Activated CD4-positive, alpha-beta T cell treated with anti-CD3 and anti-CD28 coated beads, Interleukin-2, amount 10 ng/mL, durations not matched to agents 24 days and 14 days (primary cell): ENCODE measurements at regions not wholly inside any gene's neighbourhood (a gene's known extent, or its start where the extent isn't known, plus 50 kb on each side); places are given as distances from the start of the nearest gene placed in this dataset.
"Not testable (repeated sequence)": the region's sequence is repeated elsewhere in the genome, so short reads cannot be mapped to it uniquely, and the experiment has no call there.

ENCODE experiments used
- DNase-seq: peaks from one replicate; pipeline ENCODE4 v3.0.0; 2022
- H3K27ac Mint-ChIP-seq: one replicate; pipeline ENCODE4 v1.8.0; 2022; ENCODE audit warnings: mild to moderate bottlenecking, mixed read lengths
- H3K27me3 Mint-ChIP-seq: one replicate; pipeline ENCODE4 v1.8.0; 2022; ENCODE audit warnings: mixed read lengths
- H3K36me3 Mint-ChIP-seq: one replicate; pipeline ENCODE4 v1.8.0; 2022; ENCODE audit warnings: low read depth, mild to moderate bottlenecking, mixed read lengths
- H3K4me1 Mint-ChIP-seq: one replicate; pipeline ENCODE4 v1.8.0; 2021; ENCODE audit warnings: mixed read lengths
- H3K4me3 Mint-ChIP-seq: one replicate; pipeline ENCODE4 v1.8.0; 2022; ENCODE audit warnings: mild to moderate bottlenecking, moderate library complexity, mixed read lengths
- H3K9me3 Mint-ChIP-seq: one replicate; pipeline ENCODE4 v1.8.0; 2021; ENCODE audit warnings: mixed read lengths
- intact Hi-C: fragments of 100-400 bp; cut with micrococcal nuclease; formaldehyde crosslinking; loops from one replicate; pipeline ENCODE4 v1.15.1; 2023

DNA sequence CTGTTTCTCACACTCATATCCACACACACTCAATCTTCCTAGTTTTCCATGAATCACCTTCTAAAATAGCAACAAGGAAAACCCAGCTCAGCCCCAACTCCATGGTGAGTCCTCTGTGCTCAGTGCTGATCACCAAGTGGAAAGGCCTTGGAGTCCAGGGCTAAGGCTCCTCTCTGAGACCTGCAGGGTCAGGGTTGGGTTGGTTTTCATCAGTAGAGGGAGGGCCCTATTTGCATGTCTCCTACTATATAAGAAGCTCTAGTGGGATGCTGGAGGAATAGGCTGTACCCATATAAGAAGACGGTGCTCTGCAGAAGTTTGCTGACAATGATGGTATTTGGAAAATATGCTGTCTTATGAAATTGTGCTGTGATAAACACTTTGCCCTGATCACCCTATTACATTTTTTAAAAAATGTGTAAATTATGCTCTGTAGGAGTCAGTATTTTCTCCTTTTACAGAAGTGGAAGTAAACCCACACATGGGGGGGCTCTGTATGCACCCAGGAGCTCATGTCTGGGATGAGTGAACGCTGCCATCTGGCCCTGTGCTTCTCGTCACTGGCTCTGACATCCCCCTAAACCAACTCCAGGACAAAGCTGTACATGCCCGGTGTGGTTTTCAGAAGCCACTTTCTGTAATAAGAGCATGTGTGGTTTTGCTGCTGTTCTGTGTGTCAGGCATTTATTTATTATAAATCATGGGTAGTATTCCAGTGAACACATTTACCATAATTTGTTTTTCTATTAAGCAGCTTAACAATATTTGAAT is 536.3 kb downstream of the TMEM121 start:
- intact Hi-C loops = loop anchor here (5.0 kb wide), 1 partner anchor 50 kb away; no protein-coding TSS in a partner anchor
- H3K27ac Mint-ChIP-seq = no peak overlapping the region
- no peak overlapping the region for H3K4me3 Mint-ChIP-seq
- H3K9me3 Mint-ChIP-seq = no peaks in the 10 kb centered on the region
- H3K4me1 Mint-ChIP-seq = peaks cover 13% of the 10 kb centered on the region
- no peaks in the 10 kb centered on the region for H3K36me3 Mint-ChIP-seq
- H3K27me3 Mint-ChIP-seq = peaks cover 37% of the 10 kb centered on the region
- DNase-seq = no peak

DNA sequence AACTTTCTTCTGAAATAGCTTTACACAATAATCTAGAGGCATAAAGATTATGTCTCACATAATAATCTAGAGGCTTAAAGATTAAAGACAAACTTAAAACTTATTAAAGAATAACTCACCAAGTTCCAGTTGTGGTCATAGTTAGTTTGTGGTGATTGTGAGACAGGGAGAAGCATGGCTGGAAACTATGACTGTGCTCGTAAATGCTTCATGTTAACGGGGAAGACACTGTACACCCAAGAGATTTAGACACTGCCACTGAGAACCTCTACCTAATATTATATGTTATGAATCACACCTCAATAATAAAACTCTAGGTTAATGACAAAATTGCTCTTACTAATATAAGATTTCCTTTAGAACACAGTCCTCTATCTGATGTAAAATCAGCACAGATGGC is 541.6 kb downstream of the TMEM121 start:
- no peak overlapping the region for H3K27ac Mint-ChIP-seq
- DNase-seq = no peak
- H3K4me3 Mint-ChIP-seq = no peak overlapping the region
- peaks cover 10% of the 10 kb centered on the region for H3K4me1 Mint-ChIP-seq
- peaks cover 24% of the 10 kb centered on the region for H3K27me3 Mint-ChIP-seq
- intact Hi-C loops = no loop called here
- no peaks in the 10 kb centered on the region for H3K36me3 Mint-ChIP-seq
- no peaks in the 10 kb centered on the region for H3K9me3 Mint-ChIP-seq

DNA sequence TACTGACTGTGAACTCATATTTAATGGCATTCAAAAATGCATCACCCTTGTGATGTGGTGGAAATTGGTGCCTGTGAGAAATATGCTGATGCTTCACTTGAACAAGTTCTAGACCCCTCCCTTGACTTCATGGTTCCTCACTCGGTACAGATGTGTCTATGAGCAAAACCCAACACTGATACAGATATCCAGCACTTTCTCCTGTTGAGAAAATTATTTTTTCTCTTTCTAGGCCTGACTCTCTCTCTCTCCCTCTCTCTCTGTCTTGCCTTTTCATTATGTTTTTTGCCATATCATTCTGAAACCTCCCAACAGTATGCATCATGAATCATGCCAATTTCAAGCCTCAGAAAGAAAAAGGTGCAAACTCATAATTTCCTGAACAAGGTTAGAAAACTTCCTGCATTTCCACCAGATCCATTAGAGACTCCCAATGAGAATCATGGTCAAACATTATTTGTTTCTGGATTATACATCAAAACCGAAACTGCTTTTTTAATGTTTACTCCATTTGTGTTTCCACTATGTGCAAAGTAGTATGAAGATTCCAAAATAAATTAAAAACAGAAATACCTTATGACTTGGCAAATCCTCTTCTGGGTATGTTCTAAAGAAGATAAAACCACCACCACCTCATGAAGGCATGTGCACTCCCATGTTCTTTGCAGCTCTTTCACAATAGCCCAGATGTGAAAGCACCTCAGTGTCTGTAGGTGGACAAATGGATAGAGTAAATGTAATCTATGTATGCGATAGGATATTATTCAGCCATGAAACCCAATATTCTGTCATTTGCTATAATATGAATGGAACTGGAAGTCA is 543.6 kb downstream of the TMEM121 start:
- Mint-ChIP-seq H3K4me1 (peaks cover 10% of the 10 kb centered on the region), H3K4me3 (no peak overlapping the region), H3K27me3 (peaks cover 19% of the 10 kb centered on the region), H3K27ac (peak overlapping the region; percentile 76), H3K9me3 (no peaks in the 10 kb centered on the region), H3K36me3 (no peaks in the 10 kb centered on the region)
- intact Hi-C loops = no loop called here
- DNase-seq = no peak

DNA sequence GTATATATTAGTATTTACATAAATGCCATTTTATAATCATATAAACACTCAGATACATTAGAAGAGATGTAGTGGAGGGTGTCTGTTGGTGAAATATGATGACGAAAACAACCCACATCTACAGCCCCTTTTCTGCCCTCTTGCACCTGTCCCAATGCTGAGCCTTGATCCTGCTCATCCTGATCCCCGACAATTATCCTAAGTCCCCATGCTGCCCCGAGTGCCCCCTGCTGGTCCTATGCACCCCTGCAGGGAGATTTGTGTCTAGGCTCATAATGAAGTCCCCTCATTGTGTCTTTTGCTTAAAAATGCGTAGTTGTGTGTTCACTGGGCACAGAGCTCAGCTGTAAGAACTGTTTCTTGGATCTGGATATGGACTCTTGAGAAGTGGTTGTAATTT is 554.5 kb downstream of the TMEM121 start:
- Mint-ChIP-seq H3K4me1 (peaks cover 4% of the 10 kb centered on the region), H3K27me3 (peaks cover 54% of the 10 kb centered on the region), H3K36me3 (no peaks in the 10 kb centered on the region), H3K27ac (no peak overlapping the region), H3K4me3 (no peak overlapping the region), H3K9me3 (peaks cover 3% of the 10 kb centered on the region)
- no peak for DNase-seq
- intact Hi-C loops = no loop called here

DNA sequence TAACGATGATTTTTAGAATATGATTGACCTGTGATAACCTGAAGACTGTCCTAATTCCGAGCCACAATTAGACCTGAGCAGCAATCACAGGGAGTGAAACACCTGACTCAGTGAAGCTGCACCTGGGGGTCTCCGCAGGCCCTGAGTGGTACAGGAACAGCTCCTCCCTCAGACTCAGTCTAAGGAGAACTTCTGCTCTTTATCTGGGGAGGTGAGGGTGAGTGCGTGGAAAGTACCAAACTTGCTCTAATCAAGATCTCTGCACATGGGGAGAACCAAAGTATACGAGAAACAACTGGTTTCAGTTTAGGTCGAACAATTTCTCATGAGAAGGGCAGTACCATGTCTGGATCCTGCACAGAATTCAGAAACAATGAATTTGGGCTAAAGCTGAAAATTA is 555.3 kb downstream of the TMEM121 start:
- intact Hi-C loops, H3K27ac Mint-ChIP-seq, H3K36me3 Mint-ChIP-seq, DNase-seq, H3K4me3 Mint-ChIP-seq, H3K9me3 Mint-ChIP-seq: not testable (repeated sequence)
- Mint-ChIP-seq H3K4me1 (peaks cover 12% of the 10 kb centered on the region), H3K27me3 (peaks cover 53% of the 10 kb centered on the region)

DNA sequence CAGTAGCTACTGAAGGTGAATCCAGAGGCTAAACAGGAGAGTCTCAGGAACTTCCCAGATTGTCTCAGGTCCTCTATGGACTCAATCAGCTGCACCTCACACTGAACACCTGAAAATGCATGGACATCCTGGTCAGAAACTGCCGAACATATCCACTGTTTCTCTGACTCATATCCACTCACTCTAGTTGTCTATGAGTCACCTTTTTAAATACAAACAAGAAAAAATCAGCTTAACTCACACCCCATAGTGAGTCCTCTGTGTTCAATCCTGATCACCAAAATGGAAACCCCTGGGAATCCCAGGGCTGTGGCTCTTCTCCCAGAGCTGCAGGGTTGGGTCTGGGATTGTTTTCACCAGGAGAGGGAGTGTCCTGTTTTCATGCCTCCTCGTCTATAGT is 556.7 kb downstream of the TMEM121 start:
- DNase-seq = no peak
- no peak overlapping the region for H3K4me3 Mint-ChIP-seq
- peaks cover 21% of the 10 kb centered on the region for H3K4me1 Mint-ChIP-seq
- intact Hi-C loops = no loop called here
- no peaks in the 10 kb centered on the region for H3K36me3 Mint-ChIP-seq
- H3K9me3 Mint-ChIP-seq = no peaks in the 10 kb centered on the region
- no peak overlapping the region for H3K27ac Mint-ChIP-seq
- H3K27me3 Mint-ChIP-seq = peaks cover 43% of the 10 kb centered on the region

DNA sequence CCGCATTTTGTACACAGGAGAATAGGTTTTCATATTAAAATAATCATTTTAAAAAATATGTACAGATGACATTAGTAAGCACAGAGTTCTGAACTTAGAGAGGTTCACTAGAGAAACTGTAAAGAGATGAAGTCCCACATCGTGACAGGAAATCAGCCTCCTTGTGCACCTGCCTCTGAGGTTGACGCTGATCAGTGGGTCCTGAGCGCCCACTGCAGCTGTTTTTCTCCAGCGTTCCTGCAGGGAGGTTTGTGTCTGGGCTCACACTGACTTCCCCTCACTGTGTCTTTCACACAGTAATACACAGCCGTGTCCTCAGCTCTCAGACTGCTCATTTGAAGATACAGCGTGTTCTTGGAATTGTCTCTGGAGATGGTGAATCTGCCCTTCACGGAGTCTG is 561.5 kb downstream of the TMEM121 start:
- Mint-ChIP-seq H3K4me1 (peaks cover 28% of the 10 kb centered on the region), H3K9me3 (no peaks in the 10 kb centered on the region), H3K36me3 (no peaks in the 10 kb centered on the region), H3K4me3 (no peak overlapping the region), H3K27ac (no peak overlapping the region), H3K27me3 (peaks cover 16% of the 10 kb centered on the region)
- DNase-seq = peak; percentile 58
- intact Hi-C loops = no loop called here

DNA sequence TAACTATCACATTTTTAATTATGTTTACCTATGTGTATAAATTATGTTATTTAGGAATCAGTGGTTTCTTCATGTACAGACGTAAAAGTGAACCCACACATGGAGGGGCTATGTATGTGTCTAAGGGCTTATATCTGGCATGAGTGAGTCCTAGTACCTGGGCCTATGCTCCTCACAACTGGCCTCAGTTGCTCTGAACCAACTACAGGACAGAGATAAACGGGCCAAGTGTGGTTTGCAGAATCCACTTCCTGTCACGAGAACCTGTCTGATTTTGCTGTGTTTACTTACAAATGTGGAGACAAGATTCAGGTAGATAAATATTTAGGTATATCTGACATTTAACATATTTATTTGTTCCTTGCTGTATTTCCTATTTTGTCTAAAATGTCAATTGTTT is 562.5 kb downstream of the TMEM121 start:
- intact Hi-C loops, H3K27ac Mint-ChIP-seq, DNase-seq, H3K36me3 Mint-ChIP-seq, H3K4me3 Mint-ChIP-seq, H3K9me3 Mint-ChIP-seq: not testable (repeated sequence)
- Mint-ChIP-seq H3K27me3 (peaks cover 16% of the 10 kb centered on the region), H3K4me1 (peaks cover 23% of the 10 kb centered on the region)

DNA sequence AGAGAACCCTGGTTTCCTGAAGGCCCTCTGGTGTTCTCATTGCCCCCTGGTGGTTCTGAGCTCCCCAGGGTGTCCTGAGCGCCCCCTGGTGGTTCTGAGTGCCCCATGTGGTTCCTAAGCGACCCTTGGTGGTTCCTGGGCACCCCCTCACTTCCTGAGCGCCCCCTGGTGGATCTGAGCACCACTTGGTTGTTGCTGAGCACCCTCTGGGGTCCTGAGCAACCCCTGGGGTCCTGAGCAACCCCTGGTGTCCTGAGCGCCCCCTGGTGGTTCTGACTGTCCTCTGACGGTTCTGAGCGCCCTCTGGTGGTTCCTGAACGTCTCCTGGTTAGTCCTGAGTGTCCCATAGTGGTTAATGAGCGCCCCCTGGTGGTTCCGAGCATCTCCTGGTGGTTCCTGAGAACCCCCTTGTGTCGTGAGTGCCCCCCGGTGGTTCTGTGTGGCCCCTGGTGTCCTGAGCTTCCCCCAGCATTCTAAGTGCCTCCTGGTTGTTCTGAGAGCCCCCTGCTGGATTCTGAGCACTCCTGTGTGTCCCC is 568.3 kb downstream of the TMEM121 start:
- Mint-ChIP-seq H3K4me1 (no peaks in the 10 kb centered on the region), H3K4me3 (no peak overlapping the region), H3K9me3 (no peaks in the 10 kb centered on the region), H3K27me3 (peaks cover 25% of the 10 kb centered on the region), H3K27ac (no peak overlapping the region), H3K36me3 (no peaks in the 10 kb centered on the region)
- intact Hi-C loops = no loop called here
- peak; percentile 94 for DNase-seq

DNA sequence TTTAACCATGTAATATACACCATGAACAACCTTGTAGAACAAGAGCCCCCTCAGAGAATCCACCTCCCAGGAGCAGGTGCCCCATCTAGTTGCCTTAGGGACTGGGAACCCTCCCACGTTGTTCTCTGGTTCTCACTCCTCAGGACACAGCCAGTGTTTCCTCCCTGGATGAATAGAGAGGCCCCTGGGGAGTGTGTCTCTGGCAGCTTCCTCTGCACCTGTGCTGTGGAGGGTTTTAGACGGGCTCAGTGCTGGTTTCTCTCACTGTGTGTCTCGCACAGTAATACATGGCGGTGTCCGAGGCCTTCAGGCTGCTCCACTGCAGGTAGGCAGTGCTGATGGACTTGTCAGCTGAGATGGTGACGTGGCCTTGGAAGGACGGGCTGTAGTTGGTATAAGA is 581.3 kb downstream of the TMEM121 start:
- Mint-ChIP-seq H3K36me3 (no peaks in the 10 kb centered on the region), H3K9me3 (no peaks in the 10 kb centered on the region), H3K4me1 (no peaks in the 10 kb centered on the region), H3K4me3 (no peak overlapping the region), H3K27ac (no peak overlapping the region), H3K27me3 (peaks cover 52% of the 10 kb centered on the region)
- peak; percentile 47 for DNase-seq
- intact Hi-C loops = no loop called here

DNA sequence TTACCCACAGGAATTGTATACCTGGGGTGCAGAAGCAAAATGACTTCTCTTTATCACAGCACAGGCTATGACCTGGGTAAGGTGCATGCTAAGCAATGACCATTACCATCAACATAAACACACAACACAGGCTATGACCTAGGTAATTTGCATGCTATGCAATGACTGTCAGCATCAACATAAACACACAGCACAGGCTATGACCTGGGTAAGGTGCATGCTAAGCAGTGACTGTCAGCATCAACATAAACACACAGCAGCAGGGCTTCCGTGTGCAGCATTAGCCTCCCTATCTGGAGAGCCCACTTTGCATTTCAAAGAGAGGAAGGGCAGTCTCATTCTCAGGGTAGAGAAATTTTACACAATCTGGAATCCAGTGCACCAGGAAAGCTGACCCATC is 583.0 kb downstream of the TMEM121 start:
- intact Hi-C loops = no loop called here
- no peak overlapping the region for H3K27ac Mint-ChIP-seq
- H3K4me1 Mint-ChIP-seq = no peaks in the 10 kb centered on the region
- peaks cover 43% of the 10 kb centered on the region for H3K27me3 Mint-ChIP-seq
- H3K9me3 Mint-ChIP-seq = no peaks in the 10 kb centered on the region
- no peaks in the 10 kb centered on the region for H3K36me3 Mint-ChIP-seq
- no peak for DNase-seq
- H3K4me3 Mint-ChIP-seq = no peak overlapping the region

DNA sequence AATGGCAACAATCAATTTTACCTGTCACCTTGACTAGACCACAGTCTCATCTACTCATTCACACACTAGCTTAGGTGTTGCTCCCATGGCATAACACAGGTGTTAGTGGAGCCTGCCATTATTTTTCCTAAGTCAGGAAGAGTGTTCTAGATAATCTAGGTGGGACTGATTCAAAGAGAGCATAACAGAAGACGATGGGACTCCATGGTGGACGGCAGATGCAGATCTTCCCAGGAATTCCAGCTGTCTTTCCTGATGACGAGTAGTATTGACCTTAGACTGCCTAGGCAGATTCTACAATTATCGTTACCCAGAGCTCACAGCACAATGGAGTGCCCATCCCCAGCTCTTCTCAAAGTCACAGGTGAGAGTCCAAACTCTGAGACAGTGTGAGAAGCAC is 589.0 kb downstream of the TMEM121 start:
- no peak for DNase-seq
- intact Hi-C loops = no loop called here
- no peak overlapping the region for H3K27ac Mint-ChIP-seq
- H3K9me3 Mint-ChIP-seq = no peaks in the 10 kb centered on the region
- no peaks in the 10 kb centered on the region for H3K36me3 Mint-ChIP-seq
- H3K4me1 Mint-ChIP-seq = peaks cover 16% of the 10 kb centered on the region
- H3K4me3 Mint-ChIP-seq = no peak overlapping the region
- peaks cover 42% of the 10 kb centered on the region for H3K27me3 Mint-ChIP-seq

DNA sequence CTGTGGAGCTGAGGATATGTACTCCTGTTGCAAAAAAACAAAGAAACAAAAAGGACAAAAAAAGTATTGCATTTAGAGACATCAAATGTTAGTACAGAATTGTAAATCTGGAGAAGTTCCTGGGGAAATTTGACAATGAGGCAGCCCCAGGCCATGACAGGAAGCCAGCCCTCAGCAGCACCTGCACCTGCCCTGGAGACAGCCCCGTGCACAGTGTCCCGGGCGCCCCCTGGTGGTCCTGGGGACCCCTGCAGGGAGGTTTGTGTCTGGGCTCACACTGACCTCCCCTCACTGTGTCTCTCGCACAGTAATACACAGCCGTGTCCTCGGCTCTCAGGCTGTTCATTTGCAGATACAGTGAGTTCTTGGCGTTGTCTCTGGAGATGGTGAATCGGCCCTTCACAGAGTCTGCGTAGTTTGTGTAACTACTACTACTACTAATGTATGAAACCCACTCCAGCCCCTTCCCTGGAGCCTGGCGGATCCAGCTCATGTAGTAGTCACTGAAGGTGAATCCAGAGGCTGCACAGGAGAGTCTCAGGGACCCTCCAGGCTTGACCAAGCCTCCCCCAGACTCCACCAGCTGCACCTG is 590.1 kb downstream of the TMEM121 start:
- H3K4me3 Mint-ChIP-seq, H3K27ac Mint-ChIP-seq, H3K36me3 Mint-ChIP-seq, intact Hi-C loops, H3K9me3 Mint-ChIP-seq: not testable (repeated sequence)
- peaks cover 46% of the 10 kb centered on the region for H3K27me3 Mint-ChIP-seq
- peaks cover 16% of the 10 kb centered on the region for H3K4me1 Mint-ChIP-seq
- peak; percentile 77 for DNase-seq

DNA sequence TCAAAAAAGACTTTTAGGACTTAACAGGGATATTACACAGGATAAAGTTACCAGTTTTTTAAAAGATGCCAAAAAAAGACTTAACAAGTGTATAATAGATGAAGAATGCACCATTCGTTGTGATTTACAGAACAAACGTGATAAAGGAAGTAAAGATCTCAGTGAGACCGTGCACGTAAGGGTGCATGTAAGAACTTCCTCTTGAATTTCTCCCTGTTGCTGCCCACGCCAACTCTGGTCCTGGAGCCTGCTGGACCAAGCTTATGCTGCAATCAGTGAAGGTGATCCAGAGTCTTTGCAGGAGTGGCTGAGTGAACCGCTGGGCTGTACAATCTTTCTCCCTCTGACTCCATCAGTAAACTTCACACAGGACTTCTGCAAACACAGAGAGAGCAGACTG is 593.7 kb downstream of the TMEM121 start:
- H3K27me3 Mint-ChIP-seq = peaks cover 70% of the 10 kb centered on the region
- intact Hi-C loops = no loop called here
- DNase-seq = no peak
- H3K4me1 Mint-ChIP-seq = peaks cover 16% of the 10 kb centered on the region
- H3K27ac Mint-ChIP-seq = no peak overlapping the region
- no peaks in the 10 kb centered on the region for H3K36me3 Mint-ChIP-seq
- H3K9me3 Mint-ChIP-seq = no peaks in the 10 kb centered on the region
- no peak overlapping the region for H3K4me3 Mint-ChIP-seq
